ENCODE measurements at regions not wholly inside any gene's neighbourhood (a gene's known extent, or its start where the extent isn't known, plus 50 kb on each side); places are given as distances from the start of the nearest gene placed in this dataset.

- TF ChIP-seq FOXP4 (CRISPR knock-in tag; IDR thresholded peaks at IDR 0.05) (no peak), NFE2L1 (CRISPR knock-in tag; IDR thresholded peaks at IDR 0.05) (no peak), ZNF232 (CRISPR knock-in tag; IDR thresholded peaks at IDR 0.05) (no peak), MYBL2 (CRISPR knock-in tag; IDR thresholded peaks at IDR 0.05) (no peak), USF1 (CRISPR knock-in tag; IDR thresholded peaks at IDR 0.05) (no peak), EMX1 (CRISPR knock-in tag; IDR thresholded peaks at IDR 0.05) (no peak), NR3C1 (CRISPR knock-in tag; conservative IDR thresholded peaks at IDR 0.05; ENCODE audit: low read depth) (no peak), IRF1 (CRISPR knock-in tag; IDR thresholded peaks at IDR 0.05) (no peak), CREM (CRISPR knock-in tag; IDR thresholded peaks at IDR 0.05) (no peak), ETV6 (CRISPR knock-in tag; IDR thresholded peaks at IDR 0.05) (no peak), STAT6 (CRISPR knock-in tag; conservative IDR thresholded peaks at IDR 0.05; ENCODE audit: low read depth) (no peak), MLX (CRISPR knock-in tag; IDR thresholded peaks at IDR 0.05) (no peak), CBFB (CRISPR knock-in tag; IDR thresholded peaks at IDR 0.05; ENCODE audit: low read depth) (no peak), FOXP1 (CRISPR knock-in tag; IDR thresholded peaks at IDR 0.05; ENCODE audit: borderline replicate concordance) (no peak), ELF4 (CRISPR knock-in tag; IDR thresholded peaks at IDR 0.05; ENCODE audit: low read depth) (no peak)
These were observed 246.6 kb upstream of the REG3G start (continued) for GRCh38 chr2:78778756-78779510.

GRCh38 chr2:78779761-78780160, 245.7 kb upstream of the REG3G start:
- no peaks in the 10 kb centered on the region for H3K27me3 Mint-ChIP-seq (ENCODE audit: low read depth)
- POLR2A ChIA-PET, result interaction anchor here (0.6 kb wide), 1 partner anchor 125 kb away, joined by 3 read pairs; no protein-coding TSS in a partner anchor
- CTCF ChIA-PET, result no interaction called here
- peaks cover 14% of the 10 kb centered on the region for H3K9me3 Mint-ChIP-seq
- no peaks in the 10 kb centered on the region for H3K4me1 Mint-ChIP-seq
- ATAC-seq, result no peak
- H3K36me3 Mint-ChIP-seq, result peaks cover 11% of the 10 kb centered on the region
- H3K27ac Mint-ChIP-seq, result no peak overlapping the region
- H3K4me3 Mint-ChIP-seq, result no peak overlapping the region
- DNase-seq (ENCODE audit: low spot score), result no peak
- TF ChIP-seq FOXP4 (CRISPR knock-in tag; IDR thresholded peaks at IDR 0.05) (no peak), ATF2 (CRISPR knock-in tag; IDR thresholded peaks at IDR 0.05; ENCODE audit: borderline replicate concordance, low read depth) (no peak), ATF3 (CRISPR knock-in tag; conservative IDR thresholded peaks at IDR 0.05) (no peak), NFATC4 (CRISPR knock-in tag; IDR thresholded peaks at IDR 0.05) (no peak), AR (CRISPR knock-in tag; IDR thresholded peaks at IDR 0.05) (no peak), E2F4 (CRISPR knock-in tag; IDR thresholded peaks at IDR 0.05; ENCODE audit: borderline replicate concordance, low read depth) (no peak), JAZF1 (CRISPR knock-in tag; IDR thresholded peaks at IDR 0.05) (no peak)
